Spleen (tissue), 11 donors: ENCODE measurements at regions not wholly inside any gene's neighbourhood (a gene's known extent, or its start where the extent isn't known, plus 50 kb on each side); places are given as distances from the start of the nearest gene placed in this dataset.

Experiments used
- DNase-seq: peaks from one replicate; pipeline ENCODE4 v3.0.0-alpha.2; 2020
- H3K27ac ChIP-seq, 8 donors: fragments of 200-600 bp; sonication (generic) in 7 of 8; 1 replicate in 4 of 8; 2 replicates in 4 of 8; pipeline versions ENCODE4 v1.5.0 to v1.8.0; 2016 to 2021; ENCODE audit warnings: inconsistent platforms in 4 of 8, mild to moderate bottlenecking in 4 of 8, moderate library complexity in 1 of 8
- H3K27me3 ChIP-seq, 7 donors: fragments of 200-600 bp; sonication (generic) in 6 of 7; replicated peaks in 1 of 7; 1 replicate in 4 of 7; 2 replicates in 3 of 7; pipeline versions ENCODE4 v1.5.0 to v1.8.0; 2016 to 2021; ENCODE audit warnings: inconsistent platforms in 3 of 7, mild to moderate bottlenecking in 1 of 7
- H3K36me3 ChIP-seq, 6 donors: fragments of 200-600 bp; sonication (generic) in 5 of 6; 1 replicate in 4 of 6; 2 replicates in 2 of 6; pipeline versions ENCODE4 v1.5.0 to v1.8.0; 2016 to 2021; ENCODE audit warnings: inconsistent platforms in 2 of 6
- H3K4me1 ChIP-seq, 6 donors: fragments of 200-600 bp; sonication (generic) in 5 of 6; 1 replicate in 3 of 6; 2 replicates in 3 of 6; pipeline versions ENCODE4 v1.5.0 to v1.8.0; 2016 to 2021; ENCODE audit warnings: inconsistent platforms in 3 of 6
- H3K4me3 ChIP-seq, 8 donors: fragments of 200-600 bp; sonication (generic) in 7 of 8; 1 replicate in 4 of 8; 2 replicates in 4 of 8; pipeline versions ENCODE4 v1.5.0 to v1.8.0; 2016 to 2021; ENCODE audit warnings: inconsistent platforms in 4 of 8, mild to moderate bottlenecking in 4 of 8, moderate library complexity in 2 of 8
- H3K9me3 ChIP-seq, 8 donors: fragments of 200-600 bp; sonication (generic) in 7 of 8; 1 replicate in 4 of 8; 2 replicates in 4 of 8; pipeline versions ENCODE4 v1.5.0 to v1.8.0; 2016 to 2021; ENCODE audit warnings: inconsistent platforms in 4 of 8
- CTCF ChIP-seq, 11 experiments: fragments of 200-600 bp in 7 of 11; fragments of 450-650 bp in 4 of 11; sonication (generic) in 4 of 11; IDR thresholded peaks in 8 of 11; conservative IDR thresholded peaks in 3 of 11; 1 replicate in 7 of 11; 2 replicates in 4 of 11; pipeline versions ENCODE4 v1.4.0 to v1.8.0; 2016 to 2021; ENCODE audit warnings: antibody characterized with exemption in 11 of 11, inconsistent platforms in 4 of 11, mild to moderate bottlenecking in 1 of 11
- POLR2A ChIP-seq, 3 donors: fragments of 450-650 bp; IDR thresholded peaks; one replicate each; pipeline ENCODE4 v1.5.1; 2017; ENCODE audit warnings: antibody characterized with exemption in 3 of 3, mild to moderate bottlenecking in 1 of 3
- POLR2AphosphoS5 ChIP-seq, 3 donors: sonication (generic); formaldehyde crosslinking; IDR thresholded peaks; one replicate each; pipeline ENCODE4 v1.5.1; 2017; ENCODE audit warnings: antibody characterized with exemption in 3 of 3
- WGBS, 5 donors: extraction: QIAGEN DNeasy Blood & Tissue Kit in 3 of 5; methylation state at CpG; one replicate each; pipeline versions ENCODE4 v1.1.5 to v1.1.7; 2013 to 2018; 5-methylcytosine and 5-hydroxymethylcytosine counted together
- intact Hi-C: fragments of 100-400 bp; cut with DNase I; formaldehyde crosslinking; loops from one replicate; pipeline ENCODE4 v1.15.0; 2023; ENCODE audit warnings: low total_unique reads
- donor health status: healthy with polysubstance abuse.
- donor health status: DM: no; HTN: no; CAD: no; lungs with moderate emphysema.
- donor health status: DM: no; HTN: no; CAD: no.
- donor health status: Bipolar disorder and iron deficiency.
- donor health status: healthy.
- donor health status: DM: no; HTN: no; CAD: no.
- donor health status: DM: yes; HTN: yes; CAD: no.

GRCh38 chr3:30193625-30194044 is 412.8 kb upstream of the TGFBR2 start:
- Histone ChIP-seq H3K4me1 (peaks cover 0 to 29% (median 3%) of the 10 kb centered on the region in 6 donors), H3K36me3 (no peaks in the 10 kb centered on the region), H3K27me3 (no peaks in the 10 kb centered on the region), H3K27ac (no peak overlapping the region), H3K4me3 (no peak overlapping the region), H3K9me3 (no peaks in the 10 kb centered on the region)
- no peak for DNase-seq
- TF ChIP-seq CTCF (IDR thresholded peaks at IDR 0.05 in 8 of 11, conservative IDR thresholded peaks at IDR 0.05 in 3 of 11) (no peak), POLR2A (IDR thresholded peaks at IDR 0.05) (no peak), POLR2AphosphoS5 (IDR thresholded peaks at IDR 0.05) (no peak)
- intact Hi-C loops = loop anchor here (5.0 to 10.0 kb wide), 2 partner anchors 71 to 149 kb away; no protein-coding TSS in a partner anchor
- WGBS, 5 donors = 42 to 49% (median 45%) methylated on average over 2 of the region's 2 CpGs

GRCh38 chr3:30195352-30195751 is 411.0 kb upstream of the TGFBR2 start:
- H3K27ac ChIP-seq = no peak overlapping the region
- H3K27me3 ChIP-seq = no peaks in the 10 kb centered on the region
- no peaks in the 10 kb centered on the region for H3K9me3 ChIP-seq
- TF ChIP-seq POLR2A (IDR thresholded peaks at IDR 0.05) = no peak
- TF ChIP-seq POLR2AphosphoS5 (IDR thresholded peaks at IDR 0.05) = no peak
- TF ChIP-seq CTCF (IDR thresholded peaks at IDR 0.05 in 8 of 11, conservative IDR thresholded peaks at IDR 0.05 in 3 of 11) = no peak
- 68 to 97% (median 91%) methylated on average over 2 of the region's 2 CpGs for WGBS, 5 donors
- no peak overlapping the region for H3K4me3 ChIP-seq
- intact Hi-C loops = loop anchor here (10.0 kb wide), 1 partner anchor 151 kb away; no protein-coding TSS in a partner anchor
- no peak for DNase-seq
- no peaks in the 10 kb centered on the region for H3K36me3 ChIP-seq
- H3K4me1 ChIP-seq = peaks cover 0 to 37% (median 6%) of the 10 kb centered on the region in 6 donors

GRCh38 chr3:30198162-30198561 is 408.2 kb upstream of the TGFBR2 start:
- intact Hi-C loops = loop anchor here (10.0 kb wide), 1 partner anchor 153 kb away; no protein-coding TSS in a partner anchor
- Histone ChIP-seq H3K27me3 (no peaks in the 10 kb centered on the region), H3K27ac (no peak overlapping the region), H3K4me1 (peaks cover 0 to 34% (median 6%) of the 10 kb centered on the region in 6 donors), H3K9me3 (no peaks in the 10 kb centered on the region), H3K36me3 (no peaks in the 10 kb centered on the region), H3K4me3 (no peak overlapping the region)
- no peak for DNase-seq
- no peak for TF ChIP-seq POLR2A (IDR thresholded peaks at IDR 0.05)
- TF ChIP-seq POLR2AphosphoS5 (IDR thresholded peaks at IDR 0.05) = no peak
- TF ChIP-seq CTCF (IDR thresholded peaks at IDR 0.05 in 8 of 11, conservative IDR thresholded peaks at IDR 0.05 in 3 of 11) = no peak

GRCh38 chr3:30199096-30199759 is 407.2 kb upstream of the TGFBR2 start:
- H3K27ac ChIP-seq = no peak overlapping the region
- no peak for TF ChIP-seq POLR2AphosphoS5 (IDR thresholded peaks at IDR 0.05)
- peak in 10 of 11 experiments; percentile 39 to 83 (median 73) for TF ChIP-seq CTCF (IDR thresholded peaks at IDR 0.05 in 8 of 11, conservative IDR thresholded peaks at IDR 0.05 in 3 of 11)
- no peak for TF ChIP-seq POLR2A (IDR thresholded peaks at IDR 0.05)
- 46 to 59% (median 53%) methylated on average over 6 of the region's 6 CpGs for WGBS, 5 donors
- no peaks in the 10 kb centered on the region for H3K9me3 ChIP-seq
- H3K36me3 ChIP-seq = no peaks in the 10 kb centered on the region
- H3K27me3 ChIP-seq = no peaks in the 10 kb centered on the region
- intact Hi-C loops = loop anchor here (10.0 kb wide), 1 partner anchor 154 kb away; no protein-coding TSS in a partner anchor
- no peak overlapping the region for H3K4me3 ChIP-seq
- DNase-seq = peak; percentile 89
- peaks cover 0 to 28% (median 6%) of the 10 kb centered on the region in 6 donors for H3K4me1 ChIP-seq
